Body of pancreas (tissue), 4 donors: ENCODE measurements at regions not wholly inside any gene's neighbourhood (a gene's known extent, or its start where the extent isn't known, plus 50 kb on each side); places are given as distances from the start of the nearest gene placed in this dataset.

Experiments used
- ATAC-seq: fragments of 150-250 bp; one replicate; pipeline ENCODE4 v1.9.1; 2016
- DNase-seq, 4 donors: peaks; one replicate each; pipeline ENCODE4 v3.0.0-alpha.2; 2019
- H3K27ac ChIP-seq, 4 donors: fragments of 200-600 bp; sonication (generic); 1 replicate in 3 of 4; 2 replicates in 1 of 4; pipeline versions ENCODE4 v1.5.1 to v1.6.1; 2016 to 2019; ENCODE audit warnings: mild to moderate bottlenecking in 1 of 4, mixed read lengths in 1 of 4, moderate library complexity in 1 of 4
- H3K27me3 ChIP-seq, 2 donors: fragments of 200-600 bp; sonication (generic); one replicate each; pipeline ENCODE4 v1.6.0; 2016; ENCODE audit warnings: mild to moderate bottlenecking in 1 of 2
- H3K36me3 ChIP-seq, 2 donors: fragments of 200-600 bp; sonication (generic); replicated peaks in 1 of 2; 2 replicates each; pipeline ENCODE4 v1.5.1; 2016; ENCODE audit warnings: low read depth in 2 of 2; ENCODE audit not compliant: insufficient read depth in 1 of 2
- H3K4me1 ChIP-seq: fragments of 200-600 bp; sonication (generic); one replicate; pipeline ENCODE4 v1.6.0; 2016
- H3K4me3 ChIP-seq, 2 donors: fragments of 200-600 bp; sonication (generic); 1 replicate in 1 of 2; 2 replicates in 1 of 2; pipeline ENCODE4 v1.5.1; 2016 to 2019
- H3K9me3 ChIP-seq, 3 donors: fragments of 200-600 bp; sonication (generic); 1 replicate in 2 of 3; 2 replicates in 1 of 3; pipeline ENCODE4 v1.5.1; 2016
- POLR2A ChIP-seq, 3 donors: fragments of 450-650 bp; IDR thresholded peaks; one replicate each; pipeline ENCODE4 v1.6.1; 2016; ENCODE audit warnings: antibody characterized with exemption in 3 of 3, mild to moderate bottlenecking in 2 of 3
- WGBS, 2 donors: methylation state at CpG; one replicate each; pipeline ENCODE4 v1.1.5; 2017; 5-methylcytosine and 5-hydroxymethylcytosine counted together
- intact Hi-C: fragments of 100-400 bp; cut with DNase I; formaldehyde crosslinking; loops from one replicate; pipeline ENCODE4 v1.15.1; 2023
- TF ChIP-seq, protein P1 (sequence below), 7 experiments: fragments of 450-650 bp in 4 of 7; fragments of 200-600 bp in 3 of 7; sonication (generic) in 3 of 7; IDR thresholded peaks; one replicate each; pipeline ENCODE4 v1.5.1; 2016 to 2019; ENCODE audit warnings: antibody characterized with exemption in 7 of 7

DNA sequence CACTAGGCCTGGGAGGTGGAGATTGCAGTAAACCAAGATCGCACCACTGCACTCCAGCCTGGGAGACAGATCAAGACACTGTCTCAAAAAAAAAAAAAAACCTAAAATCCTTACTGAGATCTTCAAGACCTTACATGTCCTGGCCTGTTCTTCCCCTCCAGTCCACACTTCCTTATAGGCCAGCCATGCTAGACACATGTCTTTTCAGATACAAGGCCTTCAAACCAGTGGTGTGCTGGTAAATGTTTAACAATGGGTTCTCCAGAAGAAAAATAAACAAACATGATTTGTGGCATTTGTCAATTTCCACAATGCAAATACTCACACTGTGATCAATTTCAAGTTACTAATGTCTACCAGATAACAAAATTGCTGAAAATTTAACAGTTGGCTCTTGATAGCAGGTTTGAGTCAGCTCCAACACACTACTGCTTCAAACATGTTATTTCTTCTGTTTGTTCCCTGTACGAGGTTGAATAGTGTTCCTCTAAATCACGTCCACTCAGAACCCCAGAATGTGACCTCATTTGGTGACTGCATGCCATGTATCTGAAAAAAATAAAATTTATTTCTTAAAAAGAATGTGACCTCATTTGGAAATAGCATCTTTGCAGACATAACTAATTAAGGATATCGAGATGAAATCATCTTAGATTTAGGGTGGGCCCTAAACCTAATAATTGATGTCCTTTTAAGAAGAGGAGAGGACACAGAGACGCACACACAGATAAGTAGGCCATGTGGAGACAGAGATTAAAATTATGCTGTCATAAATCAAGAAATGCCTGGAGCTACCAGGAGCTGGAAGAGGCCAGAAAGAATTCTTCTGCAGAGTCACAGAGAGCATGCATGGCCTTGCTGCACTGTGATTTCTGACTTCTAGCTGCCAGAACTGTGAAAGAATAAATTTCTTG is 144.4 kb downstream of the ZNF674 start:
- intact Hi-C loops: loop anchor here (10.0 kb wide), 1 partner anchor 1076 kb away; no protein-coding TSS in a partner anchor
- no peak for ATAC-seq
- no peaks in the 10 kb centered on the region for H3K4me1 ChIP-seq
- H3K9me3 ChIP-seq: no peaks in the 10 kb centered on the region
- H3K4me3 ChIP-seq: no peak overlapping the region
- H3K27me3 ChIP-seq: no peaks in the 10 kb centered on the region
- 49 to 54% methylated on average over 5 of the region's 5 CpGs for WGBS, 2 donors
- TF ChIP-seq, protein P1, sequence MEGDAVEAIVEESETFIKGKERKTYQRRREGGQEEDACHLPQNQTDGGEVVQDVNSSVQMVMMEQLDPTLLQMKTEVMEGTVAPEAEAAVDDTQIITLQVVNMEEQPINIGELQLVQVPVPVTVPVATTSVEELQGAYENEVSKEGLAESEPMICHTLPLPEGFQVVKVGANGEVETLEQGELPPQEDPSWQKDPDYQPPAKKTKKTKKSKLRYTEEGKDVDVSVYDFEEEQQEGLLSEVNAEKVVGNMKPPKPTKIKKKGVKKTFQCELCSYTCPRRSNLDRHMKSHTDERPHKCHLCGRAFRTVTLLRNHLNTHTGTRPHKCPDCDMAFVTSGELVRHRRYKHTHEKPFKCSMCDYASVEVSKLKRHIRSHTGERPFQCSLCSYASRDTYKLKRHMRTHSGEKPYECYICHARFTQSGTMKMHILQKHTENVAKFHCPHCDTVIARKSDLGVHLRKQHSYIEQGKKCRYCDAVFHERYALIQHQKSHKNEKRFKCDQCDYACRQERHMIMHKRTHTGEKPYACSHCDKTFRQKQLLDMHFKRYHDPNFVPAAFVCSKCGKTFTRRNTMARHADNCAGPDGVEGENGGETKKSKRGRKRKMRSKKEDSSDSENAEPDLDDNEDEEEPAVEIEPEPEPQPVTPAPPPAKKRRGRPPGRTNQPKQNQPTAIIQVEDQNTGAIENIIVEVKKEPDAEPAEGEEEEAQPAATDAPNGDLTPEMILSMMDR (IDR thresholded peaks at IDR 0.05): no peak
- TF ChIP-seq POLR2A (IDR thresholded peaks at IDR 0.05): no peak
- H3K27ac ChIP-seq: no peak overlapping the region
- H3K36me3 ChIP-seq: no peaks in the 10 kb centered on the region
- no peak for DNase-seq

DNA sequence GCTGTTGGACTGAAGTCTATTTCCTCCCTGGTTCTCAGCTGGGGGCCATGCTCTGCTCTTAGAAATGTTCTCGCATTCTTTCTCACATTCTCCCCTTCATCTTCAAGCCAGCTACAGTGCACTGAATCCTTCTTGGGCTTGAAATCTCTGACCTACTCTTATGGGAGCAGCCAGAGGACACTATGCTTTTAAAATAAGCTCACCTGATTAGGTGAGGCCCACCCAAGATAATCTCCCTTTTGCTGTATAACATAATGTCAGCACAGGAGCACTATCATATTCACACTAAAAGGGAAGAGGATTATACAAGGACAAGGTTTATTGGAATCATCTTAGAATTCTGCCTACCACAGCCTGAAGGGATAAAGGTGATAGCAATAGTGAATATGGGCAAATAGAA is 146.3 kb downstream of the ZNF674 start:
- Histone ChIP-seq H3K9me3 (no peaks in the 10 kb centered on the region), H3K27ac (no peak overlapping the region), H3K4me1 (no peaks in the 10 kb centered on the region), H3K27me3 (no peaks in the 10 kb centered on the region), H3K4me3 (no peak overlapping the region), H3K36me3 (no peaks in the 10 kb centered on the region)
- no peak for ATAC-seq
- intact Hi-C loops: no loop called here
- no peak for TF ChIP-seq POLR2A (IDR thresholded peaks at IDR 0.05)
- TF ChIP-seq, protein P1 (IDR thresholded peaks at IDR 0.05): no peak
- WGBS, 2 donors: 100% methylated on average over 1 of the region's 1 CpG
- DNase-seq: no peak

DNA sequence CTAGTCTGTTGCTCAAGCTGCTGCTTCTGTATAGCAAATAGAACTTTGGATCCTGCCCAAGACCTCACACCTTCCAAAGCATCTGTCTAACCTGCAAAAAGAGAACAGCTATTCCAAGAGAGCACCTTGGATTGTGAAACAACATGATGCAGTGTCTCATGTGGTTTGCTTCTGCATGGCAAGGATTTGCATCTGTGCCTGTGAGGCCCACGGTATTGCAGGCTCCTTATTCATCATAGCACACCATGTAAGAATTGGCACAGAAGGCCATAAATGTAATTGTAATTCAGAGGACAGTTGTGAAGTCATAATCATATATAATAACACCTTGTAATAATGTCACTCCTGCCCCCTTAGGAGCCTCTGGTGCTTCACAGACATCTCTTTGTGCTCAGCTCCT is 147.1 kb downstream of the ZNF674 start:
- Histone ChIP-seq H3K4me3 (no peak overlapping the region), H3K9me3 (no peaks in the 10 kb centered on the region), H3K27ac (no peak overlapping the region), H3K27me3 (no peaks in the 10 kb centered on the region), H3K4me1 (no peaks in the 10 kb centered on the region), H3K36me3 (no peaks in the 10 kb centered on the region)
- intact Hi-C loops: no loop called here
- no peak for ATAC-seq
- 70 to 71% methylated on average over 1 of the region's 1 CpG for WGBS, 2 donors
- no peak for DNase-seq
- TF ChIP-seq POLR2A (IDR thresholded peaks at IDR 0.05): no peak
- TF ChIP-seq, protein P1 (IDR thresholded peaks at IDR 0.05): no peak

DNA sequence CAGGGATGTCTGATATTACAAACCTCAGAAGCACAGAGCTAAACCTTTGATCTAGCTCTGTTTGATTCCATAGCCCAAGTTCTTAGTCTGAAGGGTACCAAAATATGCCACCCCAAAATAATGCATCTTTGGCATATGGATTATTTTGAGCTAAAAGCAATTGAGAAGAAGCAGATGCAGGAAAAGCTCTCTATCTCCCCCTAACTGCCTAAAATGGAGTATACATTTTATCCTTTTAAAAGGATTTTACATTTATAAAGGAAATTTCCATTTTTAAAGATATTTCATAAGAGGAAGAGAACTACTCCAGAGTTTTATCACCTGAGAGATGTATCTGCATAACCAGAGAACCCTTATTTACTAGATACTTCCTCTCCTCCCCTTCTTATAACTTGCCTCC is 158.7 kb downstream of the ZNF674 start:
- H3K4me3 ChIP-seq: no peak overlapping the region
- ATAC-seq (no peak), DNase-seq (no peak)
- TF ChIP-seq, protein P1 (IDR thresholded peaks at IDR 0.05): peak in 1 of 7 experiments; percentile 1
- no peak for TF ChIP-seq POLR2A (IDR thresholded peaks at IDR 0.05)
- H3K36me3 ChIP-seq: no peaks in the 10 kb centered on the region
- H3K27me3 ChIP-seq: no peaks in the 10 kb centered on the region
- H3K9me3 ChIP-seq: no peaks in the 10 kb centered on the region
- no peaks in the 10 kb centered on the region for H3K4me1 ChIP-seq
- H3K27ac ChIP-seq: no peak overlapping the region
- intact Hi-C loops: no loop called here

DNA sequence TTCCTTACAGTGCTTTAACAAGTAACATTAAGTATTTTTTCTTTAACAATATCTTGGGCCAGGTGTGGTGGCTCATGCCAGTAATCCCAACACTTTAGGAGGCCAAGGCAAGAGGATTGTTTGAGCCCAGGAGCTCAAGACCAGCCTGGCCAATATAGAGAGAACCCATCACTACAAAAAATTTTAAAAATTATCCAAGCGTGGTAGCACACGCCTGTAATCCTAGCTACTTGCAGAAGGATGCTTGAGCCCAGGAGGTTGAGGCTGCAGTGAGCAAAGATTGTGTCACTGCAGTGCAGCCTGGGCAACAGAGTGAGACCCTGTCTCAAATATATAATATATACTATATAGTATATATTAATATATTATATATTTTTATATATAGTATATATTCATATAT is 162.2 kb downstream of the ZNF674 start:
- Histone ChIP-seq H3K27ac (no peak overlapping the region), H3K27me3 (no peaks in the 10 kb centered on the region), H3K4me1 (no peaks in the 10 kb centered on the region), H3K4me3 (no peak overlapping the region), H3K9me3 (no peaks in the 10 kb centered on the region), H3K36me3 (no peaks in the 10 kb centered on the region)
- intact Hi-C loops: no loop called here
- no peak for ATAC-seq
- 100% methylated on average over 2 of the region's 2 CpGs for WGBS, 2 donors
- no peak for DNase-seq
- no peak for TF ChIP-seq POLR2A (IDR thresholded peaks at IDR 0.05)
- TF ChIP-seq, protein P1 (IDR thresholded peaks at IDR 0.05): no peak
